Transverse colon (tissue), 4 donors: ENCODE measurements at regions not wholly inside any gene's neighbourhood (a gene's known extent, or its start where the extent isn't known, plus 50 kb on each side); places are given as distances from the start of the nearest gene placed in this dataset.

Experiments
- DNase-seq: peaks from one replicate; pipeline ENCODE4 v3.0.0-alpha.2; 2019
- H3K27ac ChIP-seq, 4 donors: fragments of 200-600 bp; sonication (generic); 2 replicates each; pipeline ENCODE4 v1.5.1; 2016 to 2018; ENCODE audit warnings: inconsistent platforms in 4 of 4
- H3K27me3 ChIP-seq: fragments of 200-600 bp; sonication (generic); 2 replicates; pipeline ENCODE4 v1.5.1; 2017; ENCODE audit warnings: inconsistent platforms
- H3K36me3 ChIP-seq, 4 donors: fragments of 200-600 bp; sonication (generic); 2 replicates each; pipeline ENCODE4 v1.5.1; 2017 to 2019; ENCODE audit warnings: inconsistent platforms in 4 of 4
- H3K4me1 ChIP-seq, 4 donors: fragments of 200-600 bp; sonication (generic); 2 replicates each; pipeline ENCODE4 v1.5.1; 2017 to 2020; ENCODE audit warnings: inconsistent platforms in 4 of 4
- H3K4me3 ChIP-seq, 4 donors: fragments of 200-600 bp; sonication (generic); 1 replicate in 1 of 4; 2 replicates in 3 of 4; pipeline versions ENCODE4 v1.5.1 to v1.6.1; 2017 to 2019; ENCODE audit warnings: inconsistent platforms in 4 of 4
- H3K9me3 ChIP-seq, 2 donors: fragments of 200-600 bp; sonication (generic); 2 replicates each; pipeline ENCODE4 v1.5.1; 2017 to 2019; ENCODE audit warnings: inconsistent platforms in 2 of 2
- EP300 ChIP-seq: sonication (generic); formaldehyde crosslinking; IDR thresholded peaks from one replicate; pipeline ENCODE4 v1.6.1; 2017; ENCODE audit warnings: antibody characterized with exemption, low read depth
- POLR2A ChIP-seq: fragments of 450-650 bp; IDR thresholded peaks from one replicate; pipeline ENCODE4 v1.6.1; 2016; ENCODE audit warnings: antibody characterized with exemption, mild to moderate bottlenecking, moderate library complexity
- POLR2AphosphoS5 ChIP-seq, 3 donors: sonication (generic); formaldehyde crosslinking; IDR thresholded peaks; one replicate each; pipeline ENCODE4 v1.6.1; 2016; ENCODE audit warnings: antibody characterized with exemption in 3 of 3
- WGBS, 2 donors: methylation state at CpG; one replicate each; pipeline ENCODE4 v1.1.5; 2018; ENCODE audit warnings: low coverage in 1 of 2; 5-methylcytosine and 5-hydroxymethylcytosine counted together
- in situ Hi-C, 4 donors: fragments of 200-750 bp; cut with MboI; loops; one replicate each; pipeline versions ENCODE4 v1.15.0 to v1.15.1; 2017; ENCODE audit warnings: low sequenced_read_pairs in 3 of 4, low pct_ligation_motif_present in 1 of 4, low pct_unique_long_range_greater_than_20kb in 1 of 4
- intact Hi-C: fragments of 100-400 bp; cut with DNase I; formaldehyde crosslinking; loops from one replicate; pipeline ENCODE4 v1.15.1; 2023; ENCODE audit warnings: low total_unique reads
- TF ChIP-seq, protein P1 (sequence below), 5 experiments: fragments of 200-600 bp in 3 of 5; fragments of 450-650 bp in 2 of 5; sonication (generic) in 3 of 5; IDR thresholded peaks; 1 replicate in 2 of 5; 2 replicates in 3 of 5; pipeline ENCODE4 v1.5.1; 2016 to 2017; ENCODE audit warnings: antibody characterized with exemption in 5 of 5, inconsistent platforms in 3 of 5, mild to moderate bottlenecking in 2 of 5, moderate library complexity in 1 of 5

DNA sequence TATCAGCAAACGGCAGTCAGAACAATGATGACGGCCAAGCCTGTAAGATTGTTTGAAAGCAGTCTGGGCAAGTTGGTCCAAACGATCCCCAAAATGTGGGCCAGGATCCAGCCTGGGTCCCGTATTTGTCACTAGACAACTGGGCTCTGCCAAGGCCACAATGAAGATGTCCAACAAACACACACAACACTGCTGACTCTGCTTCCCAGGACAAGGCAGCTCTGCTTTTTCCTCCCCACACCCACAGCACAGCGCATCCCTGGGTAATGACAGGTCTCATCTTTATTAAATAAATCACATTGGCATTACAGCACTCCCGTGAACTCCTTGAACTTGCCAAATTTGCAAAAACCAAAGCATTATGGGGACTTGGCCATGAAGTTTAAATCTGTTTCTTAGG lies 424.1 kb upstream of the ACTBL2 start:
- Histone ChIP-seq H3K4me3 (no peak overlapping the region), H3K9me3 (no peaks in the 10 kb centered on the region), H3K36me3 (no peaks in the 10 kb centered on the region), H3K27ac (no peak overlapping the region), H3K27me3 (no peaks in the 10 kb centered on the region), H3K4me1 (no peaks in the 10 kb centered on the region)
- in situ Hi-C loops (no loop called here), intact Hi-C loops (no loop called here)
- 89% methylated on average over 6 of the region's 6 CpGs; no CpG with 5 or more reads in 1 of the 2 donors for WGBS, 2 donors
- TF ChIP-seq POLR2A (no peak), POLR2AphosphoS5 (IDR thresholded peaks at IDR 0.05) (no peak), EP300 (no peak)
- TF ChIP-seq, protein P1, sequence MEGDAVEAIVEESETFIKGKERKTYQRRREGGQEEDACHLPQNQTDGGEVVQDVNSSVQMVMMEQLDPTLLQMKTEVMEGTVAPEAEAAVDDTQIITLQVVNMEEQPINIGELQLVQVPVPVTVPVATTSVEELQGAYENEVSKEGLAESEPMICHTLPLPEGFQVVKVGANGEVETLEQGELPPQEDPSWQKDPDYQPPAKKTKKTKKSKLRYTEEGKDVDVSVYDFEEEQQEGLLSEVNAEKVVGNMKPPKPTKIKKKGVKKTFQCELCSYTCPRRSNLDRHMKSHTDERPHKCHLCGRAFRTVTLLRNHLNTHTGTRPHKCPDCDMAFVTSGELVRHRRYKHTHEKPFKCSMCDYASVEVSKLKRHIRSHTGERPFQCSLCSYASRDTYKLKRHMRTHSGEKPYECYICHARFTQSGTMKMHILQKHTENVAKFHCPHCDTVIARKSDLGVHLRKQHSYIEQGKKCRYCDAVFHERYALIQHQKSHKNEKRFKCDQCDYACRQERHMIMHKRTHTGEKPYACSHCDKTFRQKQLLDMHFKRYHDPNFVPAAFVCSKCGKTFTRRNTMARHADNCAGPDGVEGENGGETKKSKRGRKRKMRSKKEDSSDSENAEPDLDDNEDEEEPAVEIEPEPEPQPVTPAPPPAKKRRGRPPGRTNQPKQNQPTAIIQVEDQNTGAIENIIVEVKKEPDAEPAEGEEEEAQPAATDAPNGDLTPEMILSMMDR (IDR thresholded peaks at IDR 0.05): no peak
- no peak for DNase-seq

DNA sequence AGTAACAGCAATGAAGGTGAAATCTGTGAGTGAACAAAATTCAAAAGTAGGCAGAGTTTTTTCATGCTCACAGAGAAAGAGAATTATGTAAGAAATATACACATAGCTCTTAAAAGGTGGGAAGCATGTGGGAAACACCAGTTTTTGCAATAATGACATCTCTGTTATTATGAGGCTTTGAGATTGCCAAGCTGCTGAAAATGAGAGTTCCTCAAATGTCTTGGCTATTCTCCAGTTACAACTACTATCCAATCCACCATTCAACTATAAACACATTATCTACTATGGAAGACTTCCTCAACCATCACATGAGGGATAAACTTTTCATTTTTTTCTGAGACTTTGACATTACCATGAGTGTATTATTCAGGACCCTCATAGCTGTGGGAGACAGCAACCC lies 420.8 kb upstream of the ACTBL2 start:
- Histone ChIP-seq H3K27me3 (no peaks in the 10 kb centered on the region), H3K27ac (no peak overlapping the region), H3K4me1 (no peaks in the 10 kb centered on the region), H3K36me3 (no peaks in the 10 kb centered on the region), H3K4me3 (no peak overlapping the region), H3K9me3 (no peaks in the 10 kb centered on the region)
- intact Hi-C loops: no loop called here
- no peak for DNase-seq
- TF ChIP-seq, protein P1 (IDR thresholded peaks at IDR 0.05): no peak
- TF ChIP-seq POLR2AphosphoS5 (IDR thresholded peaks at IDR 0.05) (no peak), EP300 (no peak), POLR2A (no peak)
- in situ Hi-C loops: no loop called here

DNA sequence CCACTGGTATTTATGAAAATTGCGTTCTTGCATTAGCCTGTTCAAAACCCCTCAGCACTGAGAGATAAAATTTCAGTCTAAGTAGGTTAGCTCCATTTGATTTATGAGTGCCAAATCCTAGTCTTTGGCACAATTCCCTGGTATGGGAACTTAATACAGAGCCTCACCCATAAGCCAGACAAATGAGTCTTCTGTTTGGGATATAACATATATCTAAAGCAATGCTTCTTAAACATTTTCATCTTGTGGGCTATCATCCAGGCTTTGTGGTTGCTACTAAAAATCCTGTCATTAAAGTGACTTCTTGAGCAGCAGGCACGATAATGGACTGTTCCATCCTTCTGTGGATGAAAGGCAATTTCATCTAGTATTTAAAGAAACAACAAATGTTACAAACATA lies 419.5 kb upstream of the ACTBL2 start:
- no peaks in the 10 kb centered on the region for H3K36me3 ChIP-seq
- H3K27ac ChIP-seq: no peak overlapping the region
- H3K4me3 ChIP-seq: no peak overlapping the region
- no peak for DNase-seq
- in situ Hi-C loops: no loop called here
- TF ChIP-seq POLR2A (no peak), EP300 (no peak), POLR2AphosphoS5 (IDR thresholded peaks at IDR 0.05) (no peak)
- TF ChIP-seq, protein P1 (IDR thresholded peaks at IDR 0.05): no peak
- H3K9me3 ChIP-seq: no peaks in the 10 kb centered on the region
- intact Hi-C loops: no loop called here
- no peaks in the 10 kb centered on the region for H3K4me1 ChIP-seq
- 69 to 77% methylated on average over 2 of the region's 2 CpGs for WGBS, 2 donors
- H3K27me3 ChIP-seq: no peaks in the 10 kb centered on the region

DNA sequence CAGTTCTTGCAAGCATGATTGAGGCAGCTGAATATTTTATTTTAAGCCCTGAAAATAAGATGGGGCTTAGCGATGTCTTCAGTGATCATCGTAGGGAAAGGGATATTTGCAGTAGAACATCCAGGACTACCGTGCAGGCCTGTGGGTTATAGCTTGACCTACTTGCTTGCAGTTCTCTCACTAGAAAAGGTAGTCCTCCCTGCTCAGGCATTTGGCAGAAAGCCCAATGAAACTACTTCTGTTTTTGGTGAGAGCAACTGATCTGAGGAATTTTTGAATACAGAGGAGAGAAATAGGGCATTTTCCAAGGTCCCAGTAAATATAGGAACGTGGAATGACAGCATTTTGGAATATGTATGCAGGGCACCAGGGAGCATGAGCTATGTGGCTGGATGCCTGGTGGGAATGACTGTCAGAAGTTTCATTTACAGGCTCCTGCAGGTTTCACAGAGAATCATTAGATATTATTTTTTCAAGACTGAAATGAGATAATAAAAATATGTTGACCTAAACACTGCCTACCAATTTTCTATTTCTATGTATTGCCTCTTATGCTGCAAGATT lies 417.9 kb upstream of the ACTBL2 start:
- in situ Hi-C loops (no loop called here), intact Hi-C loops (no loop called here)
- no peaks in the 10 kb centered on the region for H3K36me3 ChIP-seq
- no peaks in the 10 kb centered on the region for H3K4me1 ChIP-seq
- 37 to 67% methylated on average over 4 of the region's 4 CpGs for WGBS, 2 donors
- H3K27me3 ChIP-seq: no peaks in the 10 kb centered on the region
- no peak for DNase-seq
- TF ChIP-seq POLR2A: no peak
- TF ChIP-seq, protein P1 (IDR thresholded peaks at IDR 0.05): no peak
- TF ChIP-seq POLR2AphosphoS5 (IDR thresholded peaks at IDR 0.05): no peak
- TF ChIP-seq EP300: no peak
- no peak overlapping the region for H3K4me3 ChIP-seq
- no peaks in the 10 kb centered on the region for H3K9me3 ChIP-seq
- H3K27ac ChIP-seq: no peak overlapping the region
